DND-41 (cell line): ENCODE measurements at regions not wholly inside any gene's neighbourhood (a gene's known extent, or its start where the extent isn't known, plus 50 kb on each side); places are given as distances from the start of the nearest gene placed in this dataset.

ENCODE experiments used
- CTCF ChIP-seq: IDR thresholded peaks from 2 replicates; pipeline ENCODE4 v1.5.1; 2012; ENCODE audit warnings: borderline replicate concordance, low read length, moderate library complexity, mild to moderate bottlenecking; ENCODE audit not compliant: poor library complexity, severe bottlenecking; ENCODE audit errors: extremely low read depth
- EZH2 ChIP-seq: IDR thresholded peaks from 3 replicates; pipeline ENCODE4 v1.6.1; 2012; ENCODE audit warnings: borderline replicate concordance, low read depth, mild to moderate bottlenecking, moderate library complexity, low read length, inconsistent platforms; ENCODE audit not compliant: severe bottlenecking

GRCh38 chr2:237259201-237259600, 154.8 kb downstream of the COL6A3 start:
- no peak for TF ChIP-seq CTCF
- no peak for TF ChIP-seq EZH2
